CD14-positive monocyte (primary cell): ENCODE measurements at regions not wholly inside any gene's neighbourhood (a gene's known extent, or its start where the extent isn't known, plus 50 kb on each side); places are given as distances from the start of the nearest gene placed in this dataset.

Experiments
- DNase-seq, 3 donors: peaks; one replicate each; pipeline ENCODE4 v3.0.0-alpha.2; 2011 to 2022
- H2AFZ ChIP-seq: 2 replicates; pipeline ENCODE4 v1.6.0; 2012; ENCODE audit warnings: mild to moderate bottlenecking, low read depth, low read length, inconsistent platforms; ENCODE audit not compliant: insufficient read depth, poor library complexity, severe bottlenecking
- H3K27ac ChIP-seq, 2 donors: 1 replicate in 1 of 2; 2 replicates in 1 of 2; pipeline ENCODE4 v1.5.1; 2012 to 2013; ENCODE audit warnings: low read length in 2 of 2, control low read depth in 1 of 2, inconsistent platforms in 1 of 2, low read depth in 1 of 2, mild to moderate bottlenecking in 1 of 2
- H3K27me3 ChIP-seq, 2 donors: one replicate each; pipeline versions ENCODE4 v1.6.0 to v1.6.1; 2011 to 2013; ENCODE audit warnings: low read length in 2 of 2; ENCODE audit not compliant: control insufficient read depth in 2 of 2, insufficient read depth in 2 of 2
- H3K36me3 ChIP-seq, 2 donors: replicated peaks in 1 of 2; 1 replicate in 1 of 2; 2 replicates in 1 of 2; pipeline versions ENCODE4 v1.5.1 to v1.6.1; 2012 to 2013; ENCODE audit warnings: low read length in 2 of 2, control low read depth in 1 of 2, inconsistent platforms in 1 of 2, mild to moderate bottlenecking in 1 of 2; ENCODE audit not compliant: insufficient read depth in 2 of 2, control insufficient read depth in 1 of 2
- H3K4me1 ChIP-seq, 2 donors: 1 replicate in 1 of 2; 2 replicates in 1 of 2; pipeline versions ENCODE4 v1.5.1 to v1.6.1; 2012 to 2013; ENCODE audit warnings: low read length in 2 of 2, control low read depth in 1 of 2, inconsistent platforms in 1 of 2, mild to moderate bottlenecking in 1 of 2, moderate library complexity in 1 of 2; ENCODE audit not compliant: insufficient read depth in 2 of 2, control insufficient read depth in 1 of 2
- H3K4me2 ChIP-seq: replicated peaks from 2 replicates; pipeline ENCODE3; 2012; ENCODE audit warnings: low read length, moderate library complexity, mild to moderate bottlenecking; ENCODE audit not compliant: poor library complexity, severe bottlenecking; ENCODE audit errors: extremely low read depth
- H3K4me3 ChIP-seq, 3 experiments: fragments of 200-600 bp in 1 of 3; sonication (generic) in 1 of 3; replicated peaks in 1 of 3; 1 replicate in 2 of 3; 2 replicates in 1 of 3; pipeline ENCODE4 v1.5.1; 2011 to 2013; ENCODE audit warnings: low read length in 3 of 3, mild to moderate bottlenecking in 3 of 3, control low read depth in 2 of 3, low read depth in 2 of 3, inconsistent platforms in 1 of 3, moderate library complexity in 1 of 3
- H3K79me2 ChIP-seq: 2 replicates; pipeline ENCODE4 v1.6.0; 2012; ENCODE audit warnings: mild to moderate bottlenecking, control low read depth, inconsistent platforms, low read length, moderate library complexity; ENCODE audit not compliant: insufficient read depth
- H3K9ac ChIP-seq: 2 replicates; pipeline ENCODE4 v1.6.0; 2017; ENCODE audit warnings: low read length, mild to moderate bottlenecking; ENCODE audit not compliant: insufficient read depth, poor library complexity, severe bottlenecking
- H3K9me3 ChIP-seq, 2 donors: replicated peaks in 1 of 2; 1 replicate in 1 of 2; 2 replicates in 1 of 2; pipeline versions ENCODE4 v1.5.1 to v1.6.1; 2012 to 2013; ENCODE audit warnings: low read length in 2 of 2, control low read depth in 1 of 2; ENCODE audit not compliant: control insufficient read depth in 1 of 2, insufficient read depth in 1 of 2
- H4K20me1 ChIP-seq: 2 replicates; pipeline ENCODE4 v1.6.0; 2012; ENCODE audit warnings: mild to moderate bottlenecking, low read length, control low read depth, moderate library complexity; ENCODE audit not compliant: insufficient read depth
- H3K27ac Mint-ChIP-seq, 7 donors: one replicate each; pipeline ENCODE4 v1.8.0; 2020; ENCODE audit warnings: mild to moderate bottlenecking in 7 of 7, mixed read lengths in 7 of 7, moderate library complexity in 6 of 7, inconsistent platforms in 2 of 7
- H3K27me3 Mint-ChIP-seq, 3 donors: one replicate each; pipeline ENCODE4 v1.8.0; 2021 to 2022; ENCODE audit warnings: low read depth in 3 of 3, mild to moderate bottlenecking in 3 of 3, mixed read lengths in 3 of 3, moderate library complexity in 3 of 3, inconsistent platforms in 1 of 3
- H3K36me3 Mint-ChIP-seq, 2 donors: one replicate each; pipeline ENCODE4 v1.8.0; 2020; ENCODE audit warnings: mixed read lengths in 2 of 2, inconsistent platforms in 1 of 2, mild to moderate bottlenecking in 1 of 2
- H3K4me1 Mint-ChIP-seq: one replicate; pipeline ENCODE4 v1.8.0; 2020; ENCODE audit warnings: mild to moderate bottlenecking, mixed read lengths
- H3K4me3 Mint-ChIP-seq, 2 donors: one replicate each; pipeline ENCODE4 v1.8.0; 2020; ENCODE audit warnings: mild to moderate bottlenecking in 2 of 2, mixed read lengths in 2 of 2, moderate library complexity in 1 of 2
- H3K9me3 Mint-ChIP-seq, 7 donors: one replicate each; pipeline ENCODE4 v1.8.0; 2020 to 2022; ENCODE audit warnings: mixed read lengths in 7 of 7, mild to moderate bottlenecking in 6 of 7, moderate library complexity in 6 of 7, inconsistent platforms in 2 of 7
- CTCF ChIP-seq: fragments of 200-600 bp; IDR thresholded peaks from one replicate; pipeline ENCODE4 v1.8.0; 2022; ENCODE audit warnings: antibody characterized with exemption, mild to moderate bottlenecking
- WGBS: methylation state at CpG from one replicate; pipeline ENCODE4 v1.1.5; 2013; ENCODE audit warnings: missing lambda C conversion rate; ENCODE audit not compliant: insufficient coverage; 5-methylcytosine and 5-hydroxymethylcytosine counted together
- intact Hi-C, 2 donors: fragments of 100-400 bp; cut with micrococcal nuclease; formaldehyde crosslinking; loops; one replicate each; pipeline versions ENCODE4 v1.15.0 to v1.15.1; 2023

GRCh38 chr15:35603301-35603700 is 57.3 kb upstream of the DPH6 start:
- Histone ChIP-seq H3K9ac (no peak overlapping the region), H2AFZ (no peak overlapping the region), H3K36me3 (no peaks in the 10 kb centered on the region), H3K79me2 (no peaks in the 10 kb centered on the region), H3K4me3 (no peak overlapping the region), H3K4me1 (no peaks in the 10 kb centered on the region), H3K27me3 (no peaks in the 10 kb centered on the region), H3K9me3 (no peaks in the 10 kb centered on the region), H4K20me1 (no peaks in the 10 kb centered on the region), H3K27ac (no peak overlapping the region), H3K4me2 (no peak overlapping the region)
- no peak for TF ChIP-seq CTCF
- Mint-ChIP-seq H3K27me3 (peaks cover 0 to 2% (median 0%) of the 10 kb centered on the region in 3 donors), H3K36me3 (no peaks in the 10 kb centered on the region), H3K27ac (no peak overlapping the region), H3K4me1 (no peaks in the 10 kb centered on the region), H3K4me3 (no peak overlapping the region), H3K9me3 (peaks cover 0 to 6% (median 2%) of the 10 kb centered on the region in 7 donors)
- DNase-seq = no peak
- WGBS = no CpG with 5 or more reads among the region's 2 CpGs
- intact Hi-C loops = no loop called here

- H3K36me3 Mint-ChIP-seq = no peaks in the 10 kb centered on the region
- Histone ChIP-seq H3K4me1 (no peaks in the 10 kb centered on the region), H3K4me3 (no peak overlapping the region), H3K79me2 (no peaks in the 10 kb centered on the region), H3K27me3 (no peaks in the 10 kb centered on the region), H3K9me3 (no peaks in the 10 kb centered on the region), H4K20me1 (no peaks in the 10 kb centered on the region), H3K4me2 (no peak overlapping the region), H3K27ac (no peak overlapping the region), H2AFZ (no peak overlapping the region), H3K9ac (no peak overlapping the region), H3K36me3 (no peaks in the 10 kb centered on the region)
- H3K4me1 Mint-ChIP-seq = no peaks in the 10 kb centered on the region
- peaks cover 0 to 6% (median 2%) of the 10 kb centered on the region in 7 donors for H3K9me3 Mint-ChIP-seq
- intact Hi-C loops = no loop called here
- no peak overlapping the region for H3K4me3 Mint-ChIP-seq
- no peak for TF ChIP-seq CTCF
- H3K27ac Mint-ChIP-seq = no peak overlapping the region
- no peak for DNase-seq
- H3K27me3 Mint-ChIP-seq = peaks cover 0 to 2% (median 0%) of the 10 kb centered on the region in 3 donors
Observed at GRCh38 chr15:35603856-35604255, 57.9 kb upstream of the DPH6 start.
